DOHH2 (cell line): ENCODE measurements at regions not wholly inside any gene's neighbourhood (a gene's known extent, or its start where the extent isn't known, plus 50 kb on each side); places are given as distances from the start of the nearest gene placed in this dataset.

Experiments
- H3F3A ChIP-seq: fragments of 200-600 bp; sonication (generic), shearing (Covaris generic); 2 replicates; pipeline ENCODE4 v1.6.0; 2016; ENCODE audit warnings: antibody characterized with exemption, mild to moderate bottlenecking; ENCODE audit not compliant: control insufficient read depth, insufficient read depth
- H3K27ac ChIP-seq: fragments of 200-600 bp; sonication (generic); 2 replicates; pipeline ENCODE4 v1.5.1; 2014; ENCODE audit warnings: low read depth, mild to moderate bottlenecking, low read length, moderate library complexity
- H3K27me3 ChIP-seq: fragments of 200-600 bp; sonication (generic); 2 replicates; pipeline ENCODE4 v1.6.1; 2014; ENCODE audit warnings: mild to moderate bottlenecking, low read length, mixed read lengths; ENCODE audit not compliant: control insufficient read depth
- H3K36me3 ChIP-seq: fragments of 200-600 bp; sonication (generic); 2 replicates; pipeline ENCODE4 v1.6.1; 2014; ENCODE audit warnings: mild to moderate bottlenecking, low read length, moderate library complexity, mixed read lengths; ENCODE audit not compliant: control insufficient read depth
- H3K4me1 ChIP-seq: fragments of 200-600 bp; sonication (generic); 2 replicates; pipeline ENCODE4 v1.6.1; 2014; ENCODE audit warnings: mild to moderate bottlenecking, low read length, mixed read lengths; ENCODE audit not compliant: control insufficient read depth
- H3K4me2 ChIP-seq: fragments of 200-600 bp; sonication (generic); 2 replicates; pipeline ENCODE4 v1.6.0; 2014; ENCODE audit warnings: mild to moderate bottlenecking, low read length, moderate library complexity
- H3K4me3 ChIP-seq: fragments of 200-600 bp; sonication (generic); 2 replicates; pipeline ENCODE4 v1.5.1; 2014; ENCODE audit warnings: mild to moderate bottlenecking, low read length, mixed read lengths
- H3K79me2 ChIP-seq: fragments of 200-600 bp; sonication (generic); 2 replicates; pipeline ENCODE4 v1.6.1; 2014; ENCODE audit warnings: mild to moderate bottlenecking, low read length, mixed read lengths; ENCODE audit not compliant: control insufficient read depth
- H3K9me2 ChIP-seq: fragments of 200-600 bp; sonication (generic); replicated peaks from 2 replicates; pipeline ENCODE4 v1.6.1; 2014; ENCODE audit warnings: mild to moderate bottlenecking, low read length, mixed read lengths; ENCODE audit not compliant: control insufficient read depth
- H3K9me3 ChIP-seq: fragments of 200-600 bp; sonication (generic); 2 replicates; pipeline ENCODE4 v1.6.1; 2014; ENCODE audit warnings: antibody characterized with exemption, low read length, mixed read lengths; ENCODE audit not compliant: control insufficient read depth, insufficient read depth
- H4K20me1 ChIP-seq: fragments of 200-600 bp; sonication (generic); 2 replicates; pipeline ENCODE4 v1.6.0; 2014; ENCODE audit warnings: low read depth, mild to moderate bottlenecking, antibody characterized with exemption, low read length, moderate library complexity; ENCODE audit not compliant: control insufficient read depth, insufficient read depth
- EZH2phosphoT487 ChIP-seq: fragments of 200-600 bp; sonication (generic); IDR thresholded peaks from 2 replicates; pipeline ENCODE4 v1.6.1; 2017; ENCODE audit warnings: borderline replicate concordance, mild to moderate bottlenecking, antibody characterized with exemption, low read length, moderate library complexity, mixed read lengths
- TF ChIP-seq, protein P1 (sequence below): fragments of 200-600 bp; sonication (generic); IDR thresholded peaks from one replicate; pipeline ENCODE4 v1.5.1; 2014; ENCODE audit warnings: antibody characterized with exemption, mild to moderate bottlenecking, low read depth, low read length; ENCODE audit not compliant: poor library complexity, severe bottlenecking

DNA sequence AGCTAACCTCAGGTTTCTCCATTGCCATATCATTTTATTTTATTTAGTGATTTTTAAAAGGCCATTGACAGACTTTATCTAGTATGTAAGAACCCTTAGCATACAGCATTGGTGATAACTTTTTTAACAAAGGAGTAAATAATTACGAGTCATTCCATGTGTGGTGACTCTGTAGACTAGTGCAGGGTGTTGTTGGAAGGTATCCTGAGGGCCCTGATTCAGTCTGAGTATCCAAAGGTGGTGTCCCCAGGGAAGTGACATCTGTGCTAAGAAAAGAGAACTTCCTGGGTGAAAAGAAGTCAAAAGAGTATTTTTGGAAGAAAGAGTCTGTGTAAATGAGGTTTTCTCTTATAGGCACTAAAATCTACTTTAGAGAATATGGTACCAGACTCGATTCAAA lies 308.4 kb downstream of the C7orf25 start:
- no peaks in the 10 kb centered on the region for H3K36me3 ChIP-seq
- H3K79me2 ChIP-seq, result no peaks in the 10 kb centered on the region
- no peaks in the 10 kb centered on the region for H3K27me3 ChIP-seq
- H3K9me3 ChIP-seq, result no peaks in the 10 kb centered on the region
- H3F3A ChIP-seq, result no peaks in the 10 kb centered on the region
- no peak overlapping the region for H3K4me2 ChIP-seq
- H3K27ac ChIP-seq, result no peak overlapping the region
- H4K20me1 ChIP-seq, result no peaks in the 10 kb centered on the region
- H3K4me3 ChIP-seq, result no peak overlapping the region
- H3K9me2 ChIP-seq, result no peaks in the 10 kb centered on the region
- TF ChIP-seq, protein P1, sequence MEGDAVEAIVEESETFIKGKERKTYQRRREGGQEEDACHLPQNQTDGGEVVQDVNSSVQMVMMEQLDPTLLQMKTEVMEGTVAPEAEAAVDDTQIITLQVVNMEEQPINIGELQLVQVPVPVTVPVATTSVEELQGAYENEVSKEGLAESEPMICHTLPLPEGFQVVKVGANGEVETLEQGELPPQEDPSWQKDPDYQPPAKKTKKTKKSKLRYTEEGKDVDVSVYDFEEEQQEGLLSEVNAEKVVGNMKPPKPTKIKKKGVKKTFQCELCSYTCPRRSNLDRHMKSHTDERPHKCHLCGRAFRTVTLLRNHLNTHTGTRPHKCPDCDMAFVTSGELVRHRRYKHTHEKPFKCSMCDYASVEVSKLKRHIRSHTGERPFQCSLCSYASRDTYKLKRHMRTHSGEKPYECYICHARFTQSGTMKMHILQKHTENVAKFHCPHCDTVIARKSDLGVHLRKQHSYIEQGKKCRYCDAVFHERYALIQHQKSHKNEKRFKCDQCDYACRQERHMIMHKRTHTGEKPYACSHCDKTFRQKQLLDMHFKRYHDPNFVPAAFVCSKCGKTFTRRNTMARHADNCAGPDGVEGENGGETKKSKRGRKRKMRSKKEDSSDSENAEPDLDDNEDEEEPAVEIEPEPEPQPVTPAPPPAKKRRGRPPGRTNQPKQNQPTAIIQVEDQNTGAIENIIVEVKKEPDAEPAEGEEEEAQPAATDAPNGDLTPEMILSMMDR, result no peak
- TF ChIP-seq EZH2phosphoT487, result no peak
- H3K4me1 ChIP-seq, result no peaks in the 10 kb centered on the region

DNA sequence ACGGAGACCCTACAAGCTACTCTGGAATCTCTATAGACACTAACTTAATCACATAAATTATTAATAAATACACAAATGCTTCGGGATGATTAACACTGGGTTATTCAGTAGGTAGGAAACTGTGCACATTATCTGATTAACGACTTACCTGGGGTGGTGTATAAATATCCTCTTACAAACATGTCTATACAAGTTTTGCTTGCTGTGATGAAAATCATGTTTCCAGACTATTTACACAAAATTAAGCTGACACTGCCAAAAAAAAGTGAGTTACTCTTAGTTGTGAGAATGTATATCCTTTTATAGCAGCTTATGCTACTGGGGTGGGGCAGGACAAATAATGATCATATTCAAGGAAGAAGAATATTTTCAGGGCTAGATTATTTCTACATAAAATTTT lies 314.6 kb downstream of the C7orf25 start:
- H3K27ac ChIP-seq, result no peak overlapping the region
- no peaks in the 10 kb centered on the region for H3K79me2 ChIP-seq

DNA sequence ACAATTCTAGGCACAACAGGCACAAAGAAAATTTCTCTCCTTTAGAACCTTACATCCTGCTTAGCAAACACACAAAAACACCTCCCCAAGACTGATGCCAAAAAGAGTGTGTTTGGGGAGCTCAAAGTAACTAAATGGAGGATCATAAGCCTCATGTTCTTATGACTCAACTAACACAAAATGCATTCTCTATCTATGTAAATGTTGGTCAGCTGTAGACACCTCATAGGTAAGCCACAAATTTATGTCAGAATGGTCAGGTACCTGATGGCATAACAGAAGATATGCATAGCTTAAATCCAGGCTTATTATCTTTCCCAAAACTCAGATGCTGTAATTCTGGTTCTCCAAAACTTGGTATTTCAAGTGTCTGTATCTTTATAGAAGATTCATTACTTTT lies 315.1 kb downstream of the C7orf25 start:
- no peaks in the 10 kb centered on the region for H3K4me1 ChIP-seq
- no peaks in the 10 kb centered on the region for H3K27me3 ChIP-seq
- no peak overlapping the region for H3K4me3 ChIP-seq
- no peaks in the 10 kb centered on the region for H3K36me3 ChIP-seq
- H4K20me1 ChIP-seq, result no peaks in the 10 kb centered on the region
- no peak overlapping the region for H3K27ac ChIP-seq
- H3K9me3 ChIP-seq, result no peaks in the 10 kb centered on the region
- H3K4me2 ChIP-seq, result no peak overlapping the region
- TF ChIP-seq, protein P1, result no peak
- TF ChIP-seq EZH2phosphoT487, result no peak
- H3K9me2 ChIP-seq, result no peaks in the 10 kb centered on the region; the same call in 1 of the 2 replicates
- H3F3A ChIP-seq, result no peaks in the 10 kb centered on the region
- no peaks in the 10 kb centered on the region for H3K79me2 ChIP-seq

More for the DNA sequence above, 314.6 kb downstream of the C7orf25 start:
- Histone ChIP-seq H3K4me1 (no peaks in the 10 kb centered on the region), H3K9me2 (no peaks in the 10 kb centered on the region; the same call in 1 of the 2 replicates), H3K36me3 (no peaks in the 10 kb centered on the region), H3K4me2 (no peak overlapping the region), H3K9me3 (no peaks in the 10 kb centered on the region), H3K4me3 (no peak overlapping the region), H4K20me1 (no peaks in the 10 kb centered on the region), H3K27me3 (no peaks in the 10 kb centered on the region), H3F3A (no peaks in the 10 kb centered on the region)
- TF ChIP-seq EZH2phosphoT487, result no peak
- TF ChIP-seq, protein P1, result no peak
